Activated naive CD4-positive, alpha-beta T cell treated with anti-CD3 and anti-CD28 coated beads, Interleukin-2, amount 50 U/mL, for 72 hours (primary cell): ENCODE measurements at regions not wholly inside any gene's neighbourhood (a gene's known extent, or its start where the extent isn't known, plus 50 kb on each side); places are given as distances from the start of the nearest gene placed in this dataset.
A peak's percentile ranks its signal among the peaks of the same experiment; 100 is the strongest.
"Not testable (repeated sequence)": the region's sequence is repeated elsewhere in the genome, so short reads cannot be mapped to it uniquely, and the experiment has no call there.

ENCODE experiments used
- ATAC-seq, 2 donors: fragments of 150-1000 bp; cut with Tn5 transposase; 2 replicates each; pipeline ENCODE4 v1.10.0; 2021; ENCODE audit warnings: mild to moderate bottlenecking in 2 of 2, moderate library complexity in 2 of 2
- DNase-seq, 2 donors: peaks; one replicate each; pipeline ENCODE4 v3.0.0; 2021 to 2022; ENCODE audit warnings: low spot score in 2 of 2
- H3K27ac Mint-ChIP-seq, 2 donors: one replicate each; pipeline ENCODE4 v1.8.0; 2022; ENCODE audit warnings: mild to moderate bottlenecking in 2 of 2, mixed read lengths in 2 of 2
- H3K36me3 Mint-ChIP-seq, 2 donors: one replicate each; pipeline ENCODE4 v1.8.0; 2022; ENCODE audit warnings: mixed read lengths in 2 of 2
- H3K9me3 Mint-ChIP-seq, 2 donors: one replicate each; pipeline ENCODE4 v1.8.0; 2022; ENCODE audit warnings: mixed read lengths in 2 of 2

DNA sequence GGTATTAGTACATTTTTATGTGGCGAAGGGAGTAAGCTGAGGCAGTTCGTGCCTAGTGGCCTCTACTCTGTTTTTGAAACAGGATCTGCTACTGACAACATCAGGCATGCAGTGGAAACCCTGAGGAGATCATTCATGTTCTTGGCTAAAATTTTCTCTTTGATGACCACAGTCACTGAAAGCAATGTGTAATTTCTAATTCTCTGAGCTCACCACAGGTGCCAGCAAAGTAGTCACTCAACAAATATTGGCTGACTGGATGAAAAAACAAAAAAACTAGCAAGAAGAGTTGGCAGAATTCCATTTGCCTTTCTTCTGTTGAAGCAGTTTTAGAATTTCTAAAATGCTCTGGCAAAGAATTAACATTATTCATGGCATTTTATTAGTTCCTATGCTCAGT lies 176.5 kb upstream of the KCTD7 start:
- ATAC-seq, result no peak
- Mint-ChIP-seq H3K27ac (no peak overlapping the region), H3K36me3 (no peaks in the 10 kb centered on the region), H3K9me3 (no peaks in the 10 kb centered on the region)
- DNase-seq, result no peak

DNA sequence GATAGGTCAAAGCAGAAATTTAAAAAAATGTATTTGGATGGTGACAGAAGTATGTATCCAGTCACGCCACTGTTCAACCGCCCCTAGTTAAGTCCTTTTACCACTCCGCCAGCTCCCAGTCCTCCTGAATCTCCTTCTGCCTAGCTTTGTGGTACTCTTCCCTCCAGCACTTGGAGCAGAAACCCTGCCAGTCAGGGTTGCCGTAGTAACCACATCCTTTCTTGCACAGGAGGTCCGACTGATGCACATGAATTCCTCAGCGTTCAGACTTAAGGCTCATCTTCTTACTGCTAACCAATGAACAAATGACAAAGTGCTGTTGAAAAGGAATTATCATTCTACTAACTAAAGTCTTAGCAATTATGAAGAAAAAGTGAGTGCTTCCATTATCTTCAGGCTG lies 175.3 kb upstream of the KCTD7 start:
- Mint-ChIP-seq H3K9me3 (no peaks in the 10 kb centered on the region), H3K27ac (no peak overlapping the region), H3K36me3 (peaks cover 0 to 4% of the 10 kb centered on the region in 2 donors)
- no peak for ATAC-seq
- no peak for DNase-seq

DNA sequence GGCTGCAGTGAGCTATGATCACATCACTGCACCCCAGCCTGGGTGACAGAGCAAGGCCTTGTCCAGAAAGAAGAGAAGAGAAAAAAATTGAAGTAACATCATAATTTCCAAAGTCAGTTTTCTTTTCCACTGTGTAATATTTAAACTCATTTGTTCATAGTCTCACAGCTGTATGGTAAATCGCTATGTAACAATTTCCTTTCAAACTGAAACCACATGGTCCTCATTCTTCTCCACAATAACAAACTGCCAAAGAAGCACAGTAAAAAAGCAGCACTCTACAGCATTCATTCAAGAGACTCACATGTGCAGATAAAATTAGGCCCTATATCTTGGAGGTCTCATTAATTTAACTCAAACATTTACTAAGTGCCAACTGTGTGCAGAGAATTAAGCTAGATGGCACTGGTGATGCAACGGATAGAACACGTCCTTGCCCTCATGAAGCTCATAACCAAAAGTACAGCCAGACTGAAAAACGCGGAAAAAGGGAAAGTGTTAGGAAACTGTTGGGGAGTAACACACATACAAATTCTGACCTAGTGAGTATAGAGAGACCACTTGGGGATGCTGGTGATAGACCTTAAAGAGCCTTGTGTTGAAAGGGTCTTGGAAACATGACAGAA lies 174.0 kb upstream of the KCTD7 start:
- DNase-seq (no peak), ATAC-seq (peak; percentile 39 to 78)
- Mint-ChIP-seq H3K27ac (peak overlapping the region in 1 of 2 donors; percentile 61), H3K9me3 (no peaks in the 10 kb centered on the region), H3K36me3 (peaks cover 0 to 4% of the 10 kb centered on the region in 2 donors)

DNA sequence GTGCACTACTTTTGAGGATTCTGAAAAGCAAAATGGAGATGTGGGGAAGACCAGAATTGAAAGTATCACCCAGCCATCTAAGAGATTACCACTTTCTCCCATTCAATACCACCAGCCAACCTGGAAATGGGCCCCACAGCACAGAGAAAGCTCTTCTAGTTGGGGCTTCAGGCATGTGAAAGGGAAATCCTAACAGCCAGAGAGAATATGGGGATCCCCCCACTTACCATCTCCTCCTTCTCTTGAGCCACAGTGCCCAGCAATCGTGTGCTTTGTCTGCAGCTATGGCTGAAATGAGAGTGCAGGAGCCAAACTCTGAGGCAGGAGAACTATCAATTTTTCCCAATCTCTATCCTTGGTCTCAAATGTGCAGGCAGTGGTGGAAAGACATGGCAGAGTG lies 173.2 kb upstream of the KCTD7 start:
- not testable (repeated sequence) for H3K36me3 Mint-ChIP-seq, H3K9me3 Mint-ChIP-seq, H3K27ac Mint-ChIP-seq, DNase-seq
- peak in 1 of 2 donors; percentile 46 for ATAC-seq

DNA sequence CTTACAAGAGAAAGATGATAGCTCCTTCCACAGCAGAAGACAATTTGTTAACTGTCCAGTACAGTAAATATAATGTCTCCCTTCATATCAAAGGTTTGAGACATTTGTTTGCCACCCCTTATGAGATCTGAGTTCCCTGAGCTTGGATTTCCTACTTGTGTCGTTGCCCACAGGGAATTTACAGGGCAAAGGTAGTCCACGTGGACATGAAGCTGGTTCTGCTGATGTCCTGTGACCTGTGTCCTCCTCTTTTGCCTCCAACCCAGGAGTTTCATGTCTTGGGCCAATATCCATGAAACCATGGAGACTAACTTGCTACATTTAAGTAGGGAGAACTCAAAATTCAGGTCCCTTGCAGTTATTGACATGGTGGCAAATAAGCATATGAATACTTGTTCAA lies 172.2 kb upstream of the KCTD7 start:
- H3K36me3 Mint-ChIP-seq, H3K9me3 Mint-ChIP-seq: not testable (repeated sequence)

DNA sequence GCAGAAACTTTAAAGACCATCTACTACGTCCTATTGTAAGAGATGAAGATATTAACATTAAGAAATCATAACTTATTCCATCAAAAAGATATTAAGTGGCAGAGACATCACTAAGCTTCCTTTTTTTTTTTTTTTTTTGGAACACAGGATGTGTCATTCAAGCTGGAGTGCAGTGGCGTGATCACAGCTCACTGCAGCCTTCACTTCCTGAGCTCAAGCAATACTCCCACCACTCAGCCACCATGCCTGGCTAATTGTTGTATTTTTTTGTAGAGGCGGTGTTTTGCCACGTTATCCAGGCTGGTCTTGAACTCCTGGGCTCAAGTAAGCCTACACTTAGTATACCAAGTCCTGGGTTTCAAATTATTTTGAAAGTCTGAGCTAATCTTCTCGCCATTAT lies 169.7 kb upstream of the KCTD7 start:
- not testable (repeated sequence) for ATAC-seq, DNase-seq, H3K27ac Mint-ChIP-seq, H3K9me3 Mint-ChIP-seq
- H3K36me3 Mint-ChIP-seq, result peaks cover 8 to 14% of the 10 kb centered on the region in 2 donors

More for the DNA sequence above, 172.2 kb upstream of the KCTD7 start:
- not testable (repeated sequence) for ATAC-seq, DNase-seq, H3K27ac Mint-ChIP-seq

DNA sequence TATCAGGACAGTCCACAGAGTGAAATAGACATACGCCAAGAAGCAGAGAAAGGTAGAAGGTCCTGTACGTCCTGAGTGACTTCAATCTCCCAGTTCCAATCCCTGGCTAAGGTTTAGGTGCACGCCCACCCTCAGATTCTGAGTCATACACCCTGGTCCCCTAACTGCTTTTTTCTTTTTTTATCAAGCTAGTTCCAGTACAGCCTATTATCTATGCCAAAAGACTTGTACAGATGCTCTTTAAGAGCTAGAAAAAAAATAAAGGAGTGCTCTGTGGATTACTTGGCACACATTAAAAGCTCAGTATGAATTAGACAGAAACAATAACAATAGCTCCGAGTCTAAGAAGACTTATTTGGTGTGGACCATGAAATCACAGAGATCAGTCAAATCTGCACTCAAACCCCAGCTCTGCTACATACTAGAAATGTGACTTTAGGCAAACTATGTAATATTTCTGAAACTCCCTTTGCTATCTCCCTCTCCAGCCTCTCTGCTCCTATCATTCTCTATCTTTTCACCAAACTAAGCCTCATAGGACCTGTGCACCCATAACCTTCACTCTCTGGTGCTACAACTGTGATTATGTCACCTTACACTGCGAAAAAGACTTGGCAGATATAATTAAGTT lies 168.8 kb upstream of the KCTD7 start:
- ATAC-seq, result peak in 1 of 2 donors; percentile 32
- H3K36me3 Mint-ChIP-seq, result peaks cover 8 to 15% of the 10 kb centered on the region in 2 donors
- not testable (repeated sequence) for DNase-seq, H3K9me3 Mint-ChIP-seq, H3K27ac Mint-ChIP-seq

DNA sequence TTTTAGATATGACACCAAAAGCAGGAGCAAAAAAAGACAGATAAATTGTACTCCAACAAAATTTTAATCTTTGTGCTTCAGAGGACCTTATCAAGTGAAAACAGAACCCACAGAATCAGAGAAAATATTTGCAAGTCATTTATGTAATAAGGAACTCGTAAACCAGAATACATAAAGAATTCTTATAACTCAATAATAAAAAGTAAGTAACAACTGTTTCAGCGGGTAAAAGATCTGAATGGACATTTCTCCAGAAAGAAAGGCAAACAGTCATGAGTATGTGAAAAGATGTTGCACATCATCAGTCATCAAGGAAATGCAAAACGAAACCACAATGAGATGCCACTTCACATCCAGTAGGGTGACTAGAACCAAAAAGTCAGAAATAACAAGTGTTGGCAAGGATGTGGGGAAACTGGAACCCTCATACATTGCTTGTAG lies 167.7 kb upstream of the KCTD7 start:
- Mint-ChIP-seq H3K36me3 (peaks cover 8 to 15% of the 10 kb centered on the region in 2 donors), H3K9me3 (peaks cover 3 to 6% of the 10 kb centered on the region in 2 donors), H3K27ac (no peak overlapping the region)
- no peak for DNase-seq
- peak; percentile 46 to 47 for ATAC-seq

DNA sequence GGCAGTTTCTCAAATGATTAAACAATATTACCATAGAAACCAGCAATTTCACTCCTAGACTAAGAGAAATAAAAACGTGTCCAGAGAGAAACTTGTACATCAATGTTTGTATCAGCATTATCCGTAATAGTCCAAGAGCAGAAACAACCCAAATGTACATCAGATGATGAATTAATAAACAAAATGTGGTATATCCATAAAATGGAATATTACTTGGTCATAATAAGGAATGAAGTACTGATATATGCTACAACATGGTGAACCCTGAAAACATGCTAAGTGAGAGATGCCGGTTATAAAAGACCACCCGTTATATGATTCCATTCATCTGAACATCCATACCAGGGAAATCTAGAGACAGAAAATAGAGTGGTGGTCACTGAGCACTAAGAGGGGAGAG lies 167.3 kb upstream of the KCTD7 start:
- not testable (repeated sequence) for ATAC-seq, DNase-seq, H3K9me3 Mint-ChIP-seq, H3K27ac Mint-ChIP-seq
- H3K36me3 Mint-ChIP-seq, result peaks cover 8 to 15% of the 10 kb centered on the region in 2 donors

DNA sequence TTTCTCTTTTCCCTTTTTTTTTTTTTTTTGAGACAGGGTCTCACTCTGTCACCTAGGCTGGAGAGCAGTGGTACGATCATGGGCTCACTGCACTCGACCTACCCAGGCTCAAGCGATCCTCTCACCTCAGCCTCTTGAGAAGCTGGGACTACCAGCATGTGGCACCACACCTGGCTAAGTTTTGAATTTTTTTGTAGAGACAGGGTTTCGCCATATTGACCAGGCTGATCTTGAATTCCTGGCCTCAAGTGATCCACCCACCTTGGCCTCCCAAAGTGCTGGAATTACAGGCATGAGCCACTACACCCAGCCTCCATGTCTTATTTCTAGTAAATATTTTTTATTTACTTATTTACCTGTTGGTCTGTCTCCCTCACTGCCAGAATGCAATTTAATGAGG lies 165.8 kb upstream of the KCTD7 start:
- not testable (repeated sequence) for H3K27ac Mint-ChIP-seq, DNase-seq, H3K9me3 Mint-ChIP-seq, ATAC-seq
- peaks cover 8 to 11% of the 10 kb centered on the region in 2 donors for H3K36me3 Mint-ChIP-seq

DNA sequence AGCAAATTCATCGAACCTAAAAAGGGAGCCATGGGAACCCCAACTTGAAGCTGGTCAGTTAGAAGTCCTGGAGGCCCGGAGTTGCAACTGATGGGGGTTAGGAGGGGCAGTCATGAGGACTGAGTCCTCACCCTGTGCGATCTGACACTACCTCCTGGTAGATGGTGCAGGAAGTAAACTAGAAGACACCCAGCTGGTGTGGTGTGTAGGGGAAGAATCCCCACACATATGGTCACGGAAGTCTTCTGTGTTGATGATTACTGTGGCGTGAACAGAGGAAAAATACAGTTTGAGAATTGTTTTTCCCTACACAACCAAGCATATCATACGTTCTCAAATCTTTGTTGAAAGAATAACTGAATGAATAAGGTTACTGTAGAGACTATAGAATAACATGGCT lies 164.6 kb upstream of the KCTD7 start:
- no peak for DNase-seq
- H3K36me3 Mint-ChIP-seq, result peaks cover 8 to 11% of the 10 kb centered on the region in 2 donors
- H3K27ac Mint-ChIP-seq, result peak overlapping the region in 1 of 2 donors; percentile 53
- peaks cover 3 to 6% of the 10 kb centered on the region in 2 donors for H3K9me3 Mint-ChIP-seq
- no peak for ATAC-seq

DNA sequence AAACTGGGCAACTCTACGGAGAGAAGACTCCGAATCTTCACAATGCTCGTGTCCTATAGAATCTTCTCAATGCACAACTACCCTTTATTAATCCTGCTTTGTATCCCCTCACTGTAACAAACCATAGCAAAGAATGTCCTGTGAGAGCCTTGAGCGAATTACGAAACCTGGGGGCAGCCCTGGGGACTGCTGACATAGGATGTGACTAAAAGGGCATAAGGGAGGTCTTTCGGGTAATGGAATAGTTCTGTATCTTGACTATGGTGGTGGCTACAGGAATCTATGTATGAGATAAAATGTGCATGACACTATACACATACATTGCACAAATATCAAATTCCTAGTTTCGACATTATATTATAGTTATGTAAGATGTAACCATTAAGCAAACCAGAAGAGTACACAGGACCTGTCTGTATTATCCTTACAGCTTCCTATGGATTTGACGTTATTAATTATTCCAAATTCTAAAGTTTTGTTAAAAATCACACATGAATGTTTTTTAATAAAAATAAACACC lies 162.5 kb upstream of the KCTD7 start:
- no peak overlapping the region for H3K27ac Mint-ChIP-seq
- ATAC-seq (no peak), DNase-seq (no peak)

DNA sequence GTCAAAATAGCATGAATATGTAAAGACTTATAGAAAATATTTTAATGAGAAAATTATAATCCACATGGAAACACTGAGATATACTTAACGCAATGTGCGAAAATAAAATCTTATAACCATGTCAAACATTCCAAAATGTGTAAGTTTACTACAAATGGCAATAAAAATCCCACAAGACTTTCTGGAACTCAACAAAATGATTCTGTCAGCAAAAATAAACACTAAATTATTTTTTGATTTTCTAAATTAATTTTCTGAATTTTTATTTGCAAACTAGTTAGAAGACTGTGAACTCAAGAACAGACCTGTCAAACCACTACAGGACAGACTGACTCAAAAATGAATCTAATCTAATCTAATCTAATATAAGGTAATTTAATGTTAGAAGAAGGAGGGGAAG lies 160.8 kb upstream of the KCTD7 start:
- H3K36me3 Mint-ChIP-seq, result peaks cover 0 to 4% of the 10 kb centered on the region in 2 donors
- ATAC-seq (no peak), DNase-seq (no peak)
- H3K9me3 Mint-ChIP-seq, result no peaks in the 10 kb centered on the region
- no peak overlapping the region for H3K27ac Mint-ChIP-seq

More for the DNA sequence above, 162.5 kb upstream of the KCTD7 start:
- H3K9me3 Mint-ChIP-seq, result peaks cover 3 to 6% of the 10 kb centered on the region in 2 donors
- H3K36me3 Mint-ChIP-seq, result peaks cover 7 to 10% of the 10 kb centered on the region in 2 donors

DNA sequence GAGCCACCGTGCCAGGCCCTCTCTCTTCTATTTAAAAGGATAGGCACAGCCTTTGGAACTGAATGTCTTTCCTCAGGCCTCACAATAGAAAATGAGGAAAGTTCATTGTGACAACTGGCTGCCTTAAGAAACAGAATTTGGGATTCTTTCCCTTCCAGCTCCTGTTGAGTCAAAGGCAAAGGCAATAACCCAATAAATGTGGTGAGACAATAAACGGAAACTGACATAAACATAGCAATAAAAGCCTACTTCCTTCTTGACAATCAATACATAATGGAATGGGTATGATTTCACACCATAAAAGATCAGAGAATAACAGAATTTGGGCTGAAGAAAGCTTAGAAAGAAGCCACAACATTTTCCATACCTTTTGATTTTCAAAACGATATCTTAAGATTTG lies 155.6 kb upstream of the KCTD7 start:
- H3K27ac Mint-ChIP-seq, H3K36me3 Mint-ChIP-seq, ATAC-seq, DNase-seq, H3K9me3 Mint-ChIP-seq: not testable (repeated sequence)

DNA sequence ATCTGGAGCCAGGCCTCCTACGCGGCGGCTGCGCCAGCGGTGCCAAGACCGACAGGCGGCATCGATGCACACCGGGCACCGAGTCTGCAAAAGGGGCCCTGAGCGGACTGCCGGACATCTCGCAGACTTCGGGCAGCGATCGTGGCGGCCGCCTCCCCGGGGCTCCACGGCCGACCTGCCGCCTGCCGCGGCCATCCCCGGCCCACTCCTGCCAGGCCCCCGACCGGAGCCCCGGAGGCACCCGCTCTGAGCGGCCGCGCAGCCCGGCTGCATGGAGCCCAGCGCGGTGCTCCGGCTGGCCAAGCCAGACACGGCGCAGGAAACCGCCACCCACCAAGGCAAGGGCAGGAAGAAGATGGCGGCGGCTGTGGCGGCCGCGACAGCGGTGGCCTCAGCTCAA lies 154.2 kb upstream of the KCTD7 start:
- no peaks in the 10 kb centered on the region for H3K9me3 Mint-ChIP-seq
- H3K36me3 Mint-ChIP-seq, result peaks cover 0 to 5% of the 10 kb centered on the region in 2 donors
- no peak for ATAC-seq
- H3K27ac Mint-ChIP-seq, result no peak overlapping the region
- no peak for DNase-seq

DNA sequence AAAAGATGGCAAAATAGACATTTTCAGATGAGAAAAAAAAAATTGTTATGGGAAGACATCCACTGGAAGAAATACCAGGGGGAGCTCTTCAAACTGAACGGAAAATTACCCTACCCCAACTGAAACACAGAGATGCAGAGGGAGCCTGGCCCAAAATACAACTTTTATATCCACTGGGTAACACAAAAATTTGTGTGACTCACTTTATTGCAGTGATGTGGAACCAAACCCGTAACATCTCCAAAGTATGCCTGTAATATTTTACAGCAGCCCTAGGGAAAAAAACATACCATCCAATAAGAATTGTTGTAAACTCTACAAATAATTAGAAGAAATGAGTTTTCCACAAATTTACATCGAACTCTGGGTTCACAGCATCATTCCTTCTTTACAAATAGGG lies 152.6 kb upstream of the KCTD7 start:
- not testable (repeated sequence) for DNase-seq, H3K36me3 Mint-ChIP-seq, H3K27ac Mint-ChIP-seq, ATAC-seq, H3K9me3 Mint-ChIP-seq

DNA sequence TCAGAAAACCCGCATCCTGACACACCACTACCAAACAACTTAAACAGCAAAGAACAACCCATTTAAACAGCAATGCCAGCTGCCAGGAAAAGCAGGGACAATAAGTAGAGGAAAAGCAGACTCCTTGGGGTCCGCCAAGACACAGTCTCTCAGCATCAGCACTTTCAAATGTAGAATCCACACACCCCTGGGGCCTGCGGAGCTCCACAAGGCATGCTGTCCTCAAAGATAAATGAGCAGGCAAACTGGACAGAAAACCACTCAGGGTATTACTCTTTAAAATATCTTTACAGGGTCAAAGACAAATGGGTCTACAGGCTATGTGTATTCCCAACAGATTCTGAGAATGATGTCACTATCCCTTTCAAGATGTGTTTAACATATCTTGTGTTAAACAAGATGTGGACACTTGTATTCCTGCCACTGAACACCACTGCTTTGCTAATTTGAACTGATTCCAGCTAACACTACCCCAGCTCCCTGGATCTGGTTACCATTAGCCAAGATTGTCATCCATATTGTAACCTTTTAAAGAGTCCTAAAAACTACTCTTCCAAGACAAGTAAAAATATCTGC lies 150.8 kb upstream of the KCTD7 start:
- H3K36me3 Mint-ChIP-seq, H3K9me3 Mint-ChIP-seq, H3K27ac Mint-ChIP-seq, DNase-seq, ATAC-seq: not testable (repeated sequence)
